Smooth muscle cell of the brain vasculature (primary cell): ENCODE measurements at regions not wholly inside any gene's neighbourhood (a gene's known extent, or its start where the extent isn't known, plus 50 kb on each side); places are given as distances from the start of the nearest gene placed in this dataset.
"Not testable (repeated sequence)": the region's sequence is repeated elsewhere in the genome, so short reads cannot be mapped to it uniquely, and the experiment has no call there.

Experiments used
- DNase-seq: peaks from one replicate; pipeline ENCODE4 v3.0.0-alpha.2; 2012; ENCODE audit warnings: low read depth, low spot score

DNA sequence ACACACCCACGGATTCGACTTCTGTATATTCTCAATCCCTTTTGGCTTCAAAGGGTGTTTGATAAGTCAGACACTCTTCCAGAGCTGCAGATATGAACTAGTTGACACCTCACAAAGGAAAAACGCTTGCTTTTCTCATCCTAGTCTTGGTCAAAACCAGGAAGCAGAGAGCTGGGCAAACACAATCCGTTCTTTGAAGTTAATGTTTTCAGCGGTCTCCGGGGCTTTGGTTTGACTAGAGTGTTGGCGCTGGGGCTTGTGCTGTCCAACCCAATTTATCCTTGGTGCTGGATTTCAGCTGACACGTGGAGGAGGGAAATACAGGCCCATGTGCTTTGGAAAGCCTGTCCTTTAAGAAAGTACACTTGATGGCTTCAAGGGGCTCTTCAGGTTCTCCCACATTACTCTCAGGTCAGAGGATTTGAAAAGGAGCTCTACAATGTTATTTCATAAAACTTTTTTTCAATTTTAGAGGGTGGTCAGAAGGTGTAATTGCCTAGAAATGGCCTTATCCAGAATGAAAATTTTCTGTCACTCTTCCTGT, 985.8 kb downstream of the VRK1 start:
- DNase-seq = no peak

DNA sequence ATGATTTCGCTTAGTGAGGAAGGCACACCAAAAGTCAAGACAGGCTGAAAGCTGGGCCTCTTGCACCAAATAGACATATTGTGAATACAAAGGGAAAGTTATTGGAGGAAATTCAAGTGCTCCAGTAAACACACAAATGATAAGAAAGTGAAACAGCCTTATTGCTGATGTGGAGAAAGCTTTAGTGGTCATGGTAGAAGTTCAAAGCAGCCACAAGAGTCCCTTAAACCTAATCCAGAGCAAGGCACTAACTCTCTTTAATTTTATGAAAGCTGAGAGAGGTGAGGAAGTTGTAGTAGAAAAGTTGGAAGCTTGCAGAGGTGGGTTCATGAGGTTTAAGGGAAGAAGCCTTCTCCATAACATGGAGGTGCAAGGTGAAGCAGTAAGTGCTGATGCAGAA, 988.3 kb downstream of the VRK1 start:
- no peak for DNase-seq

DNA sequence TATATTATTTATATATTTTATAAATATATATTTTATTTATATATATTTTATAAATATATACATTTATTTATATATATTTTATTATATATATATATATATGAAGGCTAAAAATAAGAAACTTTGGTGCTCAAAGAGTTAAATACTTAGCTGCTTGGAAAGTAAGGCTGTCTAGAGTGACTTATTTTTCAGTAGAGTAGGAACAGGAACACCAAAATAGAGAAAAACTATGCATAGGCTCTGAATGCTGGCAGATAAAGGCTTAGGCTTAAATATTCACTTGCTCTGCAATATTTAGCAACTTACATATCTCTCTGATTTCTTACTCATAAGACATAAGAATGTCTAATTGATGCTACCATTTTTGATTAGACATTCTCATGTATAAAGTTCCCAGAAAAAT, 991.2 kb downstream of the VRK1 start:
- no peak for DNase-seq

DNA sequence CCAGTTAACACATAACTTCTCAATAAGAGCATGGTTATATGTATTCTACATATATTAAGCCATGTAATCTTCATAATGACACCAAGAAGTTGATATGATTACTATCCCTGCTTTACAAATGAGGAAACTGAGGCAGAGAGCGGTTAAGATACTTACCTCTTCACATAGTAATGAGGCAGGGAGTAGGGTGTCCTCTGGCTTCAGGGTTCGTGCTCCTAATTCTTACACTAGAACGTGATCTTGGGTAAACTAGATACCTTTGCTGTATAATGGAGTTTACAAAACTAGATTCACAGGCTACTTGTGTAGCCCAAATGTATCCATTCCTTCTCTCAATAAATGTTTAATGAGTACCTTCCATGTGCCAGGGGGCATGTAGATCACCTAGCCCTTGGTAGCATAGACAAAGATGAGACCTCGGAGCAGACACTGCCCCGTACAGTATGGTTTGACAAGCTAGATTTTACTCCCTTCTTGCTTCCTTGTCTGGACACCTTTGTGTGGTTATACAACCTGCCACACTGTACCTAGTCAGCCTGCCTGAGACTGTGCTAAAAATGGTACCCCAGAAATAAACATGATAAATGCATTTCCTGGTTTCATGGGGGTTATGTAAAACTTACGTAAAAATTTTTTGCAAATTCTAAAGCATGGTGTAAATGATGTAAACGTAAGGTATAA, 991.8 kb downstream of the VRK1 start:
- DNase-seq = no peak

DNA sequence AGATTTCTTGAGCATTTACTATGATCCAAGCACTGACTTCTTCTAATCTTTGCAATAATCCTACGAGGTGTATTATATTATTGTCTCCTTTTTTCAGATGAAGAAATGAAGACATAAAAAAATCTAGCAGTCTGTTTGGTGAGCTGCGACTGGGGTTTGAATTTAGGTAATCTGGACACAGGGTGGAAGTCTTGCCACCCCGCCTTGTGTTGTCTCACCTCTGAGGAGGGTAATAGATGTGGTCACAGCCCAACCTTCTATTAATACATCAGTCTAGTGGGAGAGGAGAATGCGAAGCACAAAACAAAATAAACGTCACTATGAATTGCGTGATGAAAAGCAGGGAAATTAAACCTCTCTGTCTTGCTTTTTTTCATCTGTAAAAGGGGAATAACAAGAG, 993.9 kb downstream of the VRK1 start:
- DNase-seq = no peak

DNA sequence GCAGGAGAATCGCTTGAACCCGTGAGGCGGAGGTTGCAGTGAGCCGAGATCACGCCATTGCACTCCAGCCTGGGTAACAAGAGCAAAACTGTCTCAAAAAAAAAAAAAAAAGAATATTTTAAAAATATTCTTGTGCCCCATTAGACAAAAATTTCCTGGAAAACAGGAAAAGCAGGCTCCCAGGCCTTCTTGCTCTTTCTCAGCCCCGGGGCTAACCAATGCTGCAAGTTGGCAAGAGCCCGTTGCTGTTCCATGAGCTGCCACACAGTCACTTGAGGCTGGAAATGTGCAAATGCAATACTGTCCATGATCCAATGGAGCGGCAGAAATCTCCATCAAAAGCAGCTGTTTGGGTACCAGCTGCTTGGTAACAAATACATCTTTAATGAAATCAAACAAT, 994.7 kb downstream of the VRK1 start:
- no peak for DNase-seq

DNA sequence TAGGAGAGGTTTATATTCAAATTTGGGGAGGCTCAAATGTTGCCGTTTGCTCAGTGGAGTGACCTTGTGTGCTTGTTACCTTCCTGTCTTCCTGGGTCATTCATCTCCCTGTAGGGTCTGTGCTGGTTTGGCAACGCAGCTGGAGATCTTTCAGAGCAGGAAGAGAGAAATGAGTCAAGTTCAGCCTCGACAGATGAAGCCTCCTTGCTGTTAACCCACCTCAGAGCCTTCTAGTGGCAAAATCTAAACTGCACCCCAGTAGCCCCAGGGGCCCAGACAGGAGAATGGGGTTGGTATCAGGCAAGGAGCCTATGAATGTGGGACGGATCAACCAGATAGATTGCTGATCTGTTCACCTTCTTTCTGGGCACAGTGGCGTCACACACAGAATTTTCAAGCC, 999.3 kb downstream of the VRK1 start:
- no peak for DNase-seq

DNA sequence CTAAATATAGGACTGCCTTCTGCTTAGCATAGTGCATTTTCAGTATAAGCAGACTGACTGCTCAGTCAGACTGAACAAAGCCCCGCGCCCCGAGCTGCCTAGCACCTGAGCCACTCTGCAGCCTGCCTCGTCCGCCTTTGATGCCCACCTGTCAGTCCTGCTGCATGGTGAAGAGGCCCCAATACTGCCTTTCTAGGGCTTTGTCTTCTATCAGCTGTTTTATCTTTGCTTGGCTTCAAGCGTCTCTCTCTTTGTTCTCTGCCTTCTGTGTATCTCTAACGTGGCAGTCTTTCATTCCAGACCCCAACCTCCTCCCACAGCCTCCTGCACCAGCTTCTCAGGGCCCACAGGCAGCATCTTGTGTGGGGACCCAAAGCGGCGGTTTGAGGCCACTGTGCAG, 1001.0 kb downstream of the VRK1 start:
- DNase-seq = no peak

DNA sequence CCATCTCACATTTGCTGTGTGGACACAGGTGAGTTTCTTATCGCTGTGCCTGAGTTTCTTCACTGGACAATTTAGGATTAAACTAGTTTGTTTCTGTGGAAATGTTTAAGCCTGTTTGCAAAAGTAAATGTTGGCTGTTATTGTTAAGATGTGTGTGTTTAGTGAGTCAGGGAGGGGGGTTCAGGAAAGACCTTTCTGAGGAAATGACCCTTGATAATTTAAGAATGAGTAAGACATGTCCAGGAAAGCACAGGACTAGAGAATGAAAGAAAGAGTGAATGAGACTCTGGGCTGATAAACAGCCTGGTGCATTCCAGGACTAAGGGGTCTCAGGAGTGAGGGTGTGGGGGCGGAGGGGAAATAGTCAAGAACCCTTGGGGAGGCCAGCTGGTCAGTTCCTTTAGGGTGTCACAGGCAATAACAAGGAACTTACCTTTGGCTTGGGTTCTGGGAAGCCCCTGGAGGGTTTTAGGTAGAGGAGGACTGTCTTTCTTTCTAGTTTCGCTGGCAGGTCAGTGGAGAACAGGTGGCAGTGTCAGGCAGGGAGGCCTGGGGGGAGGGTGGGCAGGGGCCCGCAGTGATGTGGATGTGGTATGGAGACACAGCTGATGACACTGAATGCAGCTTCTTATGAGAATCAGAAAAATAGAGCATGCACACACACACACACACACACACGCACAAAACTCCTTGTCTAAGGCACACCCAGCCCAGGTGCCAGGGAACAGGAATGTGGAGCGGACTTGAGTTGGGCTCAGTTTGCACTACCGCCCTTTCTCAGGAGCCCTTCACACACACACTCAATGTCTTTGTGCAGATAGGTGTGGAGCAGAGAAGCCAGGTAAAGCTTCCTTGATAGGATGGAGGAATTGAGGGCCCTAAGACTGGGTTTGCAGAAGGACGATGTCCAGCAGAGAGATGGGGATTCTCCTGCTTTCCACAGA, 1005.5 kb downstream of the VRK1 start:
- DNase-seq = no peak

DNA sequence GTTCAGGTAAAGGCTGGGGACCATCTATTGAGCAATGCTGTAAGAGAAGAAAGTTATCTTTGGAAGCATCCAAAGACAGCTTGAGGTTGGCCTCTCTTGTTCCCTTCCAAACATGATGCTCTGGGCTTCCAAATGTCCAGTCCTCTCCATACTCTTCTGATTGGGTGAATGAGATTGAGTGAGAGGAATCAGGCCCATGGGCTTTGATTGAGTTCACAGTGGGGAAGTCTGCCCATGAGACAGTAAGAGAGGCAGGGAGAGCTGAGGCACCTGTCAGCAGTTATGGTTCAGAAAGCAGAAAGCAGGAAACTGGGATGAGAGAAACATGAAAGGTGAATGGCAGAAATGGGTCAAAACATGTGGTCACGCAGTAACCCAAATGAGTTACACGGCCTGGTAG, 1006.9 kb downstream of the VRK1 start:
- no peak for DNase-seq

DNA sequence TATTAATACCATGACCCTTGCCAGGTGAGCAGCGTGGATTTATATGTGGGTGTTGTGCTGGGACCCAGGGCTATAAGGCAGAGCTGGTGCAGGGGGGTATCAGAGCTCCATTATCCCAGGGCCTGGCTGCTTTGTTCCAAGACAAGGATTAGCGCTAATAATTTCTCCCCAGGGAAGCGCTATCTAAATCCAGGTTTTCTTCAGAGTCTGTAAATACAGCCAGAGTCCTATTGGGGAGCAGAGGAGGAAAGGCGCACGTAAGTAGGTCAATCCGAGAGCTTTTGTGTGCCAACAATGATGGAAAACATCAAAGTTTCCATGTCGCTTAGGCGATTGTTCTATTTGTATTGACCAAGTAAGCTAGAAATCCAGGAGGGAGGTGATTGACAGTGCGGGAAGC, 1009.7 kb downstream of the VRK1 start:
- no peak for DNase-seq

DNA sequence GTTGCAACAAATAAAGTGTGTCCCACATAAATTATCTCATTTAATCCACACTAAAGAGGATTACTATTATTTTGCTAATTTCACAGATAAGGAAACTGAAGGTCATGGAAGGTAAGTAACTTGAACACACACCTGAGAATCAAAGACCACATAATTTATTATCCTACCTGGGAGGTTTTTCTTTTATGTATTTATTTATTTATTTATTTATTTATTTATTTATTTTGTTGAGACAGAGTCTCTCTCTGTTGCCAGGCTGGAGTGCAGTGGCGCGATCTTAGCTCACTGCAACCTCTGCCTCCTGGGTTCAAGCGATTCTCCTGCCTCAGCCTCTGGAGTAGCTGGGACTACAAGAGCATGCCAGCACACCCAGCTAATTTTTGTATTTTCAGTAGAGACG, 1011.4 kb downstream of the VRK1 start:
- not testable (repeated sequence) for DNase-seq

DNA sequence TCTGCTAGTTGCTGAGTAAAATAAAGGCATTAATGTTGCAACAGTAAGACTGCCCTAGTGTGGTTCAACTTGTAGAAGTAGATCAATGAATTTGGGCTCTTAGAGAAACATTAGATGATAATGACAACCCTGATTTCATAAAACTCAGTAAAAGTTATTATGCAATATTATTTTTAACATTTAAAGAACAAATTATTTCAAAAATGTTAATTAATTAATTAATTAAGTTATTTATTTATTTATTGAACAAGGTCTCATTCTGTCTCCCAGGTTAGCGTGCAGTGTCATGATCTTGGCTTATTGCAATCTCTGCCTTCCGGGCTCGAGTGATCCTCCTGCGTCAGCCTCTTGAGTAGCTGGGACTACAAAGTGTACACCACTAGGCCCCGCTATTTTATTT, 1016.4 kb downstream of the VRK1 start:
- DNase-seq = no peak

DNA sequence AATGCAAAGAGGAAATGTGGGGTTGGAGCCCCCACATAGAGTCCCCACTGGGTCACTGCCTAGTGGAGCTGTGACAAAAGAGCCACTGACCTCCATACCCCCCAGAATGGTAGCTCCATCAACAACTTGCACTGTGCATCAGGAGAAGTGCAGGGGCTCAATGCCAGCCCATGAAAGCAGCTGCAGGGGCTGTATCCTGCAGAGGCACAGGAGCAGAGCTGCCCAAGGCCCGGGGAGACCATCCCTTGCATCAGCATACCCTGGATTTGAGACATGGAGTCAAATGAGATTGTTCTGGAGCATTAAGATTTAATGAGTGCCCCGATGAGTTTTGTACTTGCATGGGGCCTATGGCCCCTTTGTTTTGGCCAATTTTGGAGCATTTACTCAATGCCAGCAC, 1023.6 kb downstream of the VRK1 start:
- DNase-seq = no peak

DNA sequence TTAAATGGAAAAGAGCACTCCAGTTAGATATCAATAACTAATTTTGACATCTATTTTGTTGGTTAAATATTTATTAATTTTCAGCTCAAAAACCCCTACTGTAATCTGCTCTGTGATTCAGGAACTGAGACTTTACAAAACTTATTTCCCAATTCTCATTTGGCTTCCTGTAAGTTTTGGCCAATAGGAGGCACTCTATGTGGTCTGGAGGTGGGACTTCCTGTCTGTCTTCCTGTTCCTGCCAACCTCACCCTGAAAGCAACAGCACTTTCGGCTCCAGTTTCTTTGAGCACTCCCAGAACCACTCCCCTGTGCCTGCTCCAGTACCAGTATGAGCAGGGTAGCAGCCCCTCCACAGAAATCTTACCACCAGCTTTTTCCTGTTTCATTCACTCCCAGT, 1027.0 kb downstream of the VRK1 start:
- no peak for DNase-seq

DNA sequence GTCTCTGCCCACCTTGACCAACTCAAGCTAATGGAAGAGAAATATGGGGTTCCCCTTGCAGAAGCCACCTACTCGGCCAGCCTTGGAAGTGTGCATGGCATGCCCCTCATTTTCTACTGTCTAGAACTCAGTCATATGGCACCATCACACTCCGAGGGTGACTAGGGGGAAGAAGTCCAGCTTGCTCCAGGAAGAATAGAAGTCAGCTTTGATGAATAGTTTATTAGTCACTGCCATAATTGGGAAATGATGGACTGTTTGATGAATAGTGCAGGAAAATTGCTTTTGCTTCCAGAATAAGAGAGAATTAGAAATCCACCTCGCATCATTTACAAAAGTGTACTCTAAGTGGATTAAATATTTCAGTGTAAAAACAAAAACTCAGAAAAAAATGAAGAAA, 1030.6 kb downstream of the VRK1 start:
- DNase-seq = no peak

DNA sequence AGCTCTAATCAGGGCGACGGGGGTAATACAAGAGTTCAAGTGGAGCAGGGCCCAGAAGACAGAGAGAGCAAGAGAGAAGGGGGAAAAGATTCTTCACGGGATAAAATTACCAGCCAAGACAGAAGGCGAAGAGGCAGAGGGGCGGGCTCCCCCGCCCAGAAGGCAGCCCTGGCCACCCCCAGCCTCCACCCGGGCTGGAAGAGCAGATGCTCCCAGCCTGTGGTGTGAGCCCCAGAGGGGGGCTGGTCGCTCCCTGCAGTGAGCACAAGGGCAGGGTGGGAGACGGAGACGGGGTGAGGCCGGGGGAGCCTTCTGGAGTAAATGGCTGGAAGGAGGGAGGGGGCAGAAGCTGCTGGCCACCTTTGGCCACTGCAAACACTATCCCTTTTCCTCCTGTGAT, 1035.6 kb downstream of the VRK1 start:
- no peak for DNase-seq

DNA sequence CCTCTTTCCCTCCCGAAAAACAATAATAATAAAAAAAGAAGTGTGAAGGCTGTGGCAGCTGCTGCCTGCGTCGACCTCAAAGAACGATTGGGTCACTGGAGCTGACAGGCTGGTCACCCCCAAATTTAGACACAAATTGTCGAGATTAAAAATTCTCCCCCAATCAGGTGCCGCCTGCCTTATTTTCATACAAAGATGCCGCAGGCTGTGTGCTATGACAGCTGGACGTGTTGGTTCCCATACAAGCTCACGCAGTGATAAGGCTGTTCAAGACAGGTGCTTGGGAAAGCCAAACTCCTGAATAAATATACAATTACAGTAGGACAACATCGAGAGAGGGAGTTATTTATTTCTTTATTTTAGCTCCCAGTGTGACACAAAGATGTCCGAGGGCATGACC, 1041.8 kb downstream of the VRK1 start:
- DNase-seq = no peak

DNA sequence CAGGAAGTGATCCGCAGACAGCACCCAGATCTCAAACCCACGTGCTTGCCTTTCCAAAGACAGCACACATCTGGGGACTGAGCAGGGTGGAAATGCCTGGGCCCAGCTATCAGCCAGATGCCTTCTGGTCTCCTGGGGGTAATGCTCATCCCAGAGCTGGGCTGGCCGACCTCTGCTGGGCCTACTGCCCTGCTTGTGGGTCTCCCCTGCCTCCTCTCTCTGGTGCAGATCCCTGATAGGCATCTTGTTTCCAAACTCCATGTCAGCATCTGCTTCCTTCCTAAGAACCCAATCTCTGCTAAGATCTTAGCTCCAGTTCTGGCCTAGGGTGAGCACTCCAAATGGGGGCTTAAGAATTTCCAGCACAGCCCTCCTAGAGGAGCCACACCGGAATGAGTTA, 1043.0 kb downstream of the VRK1 start:
- DNase-seq = no peak

DNA sequence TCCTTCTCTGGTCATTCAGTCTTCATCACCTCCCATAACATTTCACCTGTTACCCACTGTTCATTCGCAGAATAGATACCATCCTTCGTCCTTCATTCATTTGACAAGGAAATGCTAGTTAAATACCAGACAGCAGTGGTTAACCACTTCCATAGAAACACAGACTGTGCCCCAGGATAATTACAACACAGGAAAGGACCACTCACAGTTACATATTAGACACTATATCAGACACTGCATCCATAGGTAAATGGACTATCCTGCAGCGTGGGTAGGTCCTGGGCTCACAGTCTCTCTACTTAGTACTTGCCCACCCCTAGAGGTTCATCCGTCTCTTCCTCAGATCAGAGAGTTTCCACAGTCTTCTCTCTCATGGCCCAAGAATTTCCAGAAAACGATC, 1044.6 kb downstream of the VRK1 start:
- DNase-seq = no peak

DNA sequence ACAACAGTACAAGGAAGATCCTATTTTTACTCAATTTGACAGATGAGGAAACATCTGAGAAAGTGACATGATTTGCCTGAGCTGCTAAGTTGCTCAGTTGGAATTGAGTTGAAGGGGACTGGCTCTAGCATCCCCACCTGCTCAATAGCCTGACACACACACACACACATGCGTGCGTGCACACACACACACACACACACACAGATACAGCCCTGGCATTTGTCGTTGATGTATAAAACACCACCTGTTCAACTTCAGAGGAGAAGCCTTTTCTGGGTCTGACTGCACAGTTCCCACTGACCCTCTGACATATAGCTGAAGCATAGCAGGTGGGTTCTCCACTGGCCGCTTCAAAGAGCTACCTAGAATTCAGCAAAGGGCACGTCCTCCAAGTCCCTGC, 1045.9 kb downstream of the VRK1 start:
- no peak for DNase-seq

DNA sequence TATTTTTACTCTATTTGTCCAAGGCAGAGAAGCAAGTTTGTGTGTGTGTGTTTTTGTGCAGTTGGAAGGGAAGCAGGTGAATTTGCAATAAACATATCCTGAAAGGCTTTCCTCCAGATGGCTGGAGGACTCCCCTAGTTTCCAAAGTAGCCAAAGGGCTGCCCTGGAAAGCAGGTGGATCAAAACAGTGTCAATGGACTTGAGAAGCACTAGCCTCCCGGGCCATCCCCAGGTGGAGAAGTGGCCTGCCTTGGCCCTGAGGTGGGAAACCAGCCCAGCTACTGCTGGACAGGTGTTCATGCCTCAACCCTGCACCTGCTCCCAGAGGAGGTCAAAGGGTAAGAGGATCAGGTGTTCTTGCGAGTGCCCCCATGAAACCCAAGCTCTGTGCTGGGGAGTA, 1046.9 kb downstream of the VRK1 start:
- DNase-seq = no peak

DNA sequence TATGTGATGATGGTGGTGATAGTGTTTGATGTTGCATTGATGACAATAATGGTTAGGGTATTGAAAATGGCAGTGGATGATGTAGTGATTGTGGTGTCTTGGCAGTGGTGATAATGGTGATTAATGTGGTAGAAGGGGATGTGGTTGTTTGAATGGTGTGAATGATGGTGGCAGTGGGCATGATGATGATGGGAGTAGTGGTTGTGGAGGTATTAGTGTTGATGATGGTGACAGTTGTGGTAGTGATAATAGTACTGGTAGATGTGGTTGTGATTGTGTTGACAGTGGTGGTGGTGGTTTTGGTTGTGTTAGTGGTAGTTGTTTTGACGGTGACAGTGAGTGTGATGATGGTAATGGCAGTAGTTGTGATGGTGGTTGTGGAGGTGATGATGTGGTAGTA, 1049.0 kb downstream of the VRK1 start:
- no peak for DNase-seq
